ENCODE measurements at regions not wholly inside any gene's neighbourhood (a gene's known extent, or its start where the extent isn't known, plus 50 kb on each side); places are given as distances from the start of the nearest gene placed in this dataset.

DNA sequence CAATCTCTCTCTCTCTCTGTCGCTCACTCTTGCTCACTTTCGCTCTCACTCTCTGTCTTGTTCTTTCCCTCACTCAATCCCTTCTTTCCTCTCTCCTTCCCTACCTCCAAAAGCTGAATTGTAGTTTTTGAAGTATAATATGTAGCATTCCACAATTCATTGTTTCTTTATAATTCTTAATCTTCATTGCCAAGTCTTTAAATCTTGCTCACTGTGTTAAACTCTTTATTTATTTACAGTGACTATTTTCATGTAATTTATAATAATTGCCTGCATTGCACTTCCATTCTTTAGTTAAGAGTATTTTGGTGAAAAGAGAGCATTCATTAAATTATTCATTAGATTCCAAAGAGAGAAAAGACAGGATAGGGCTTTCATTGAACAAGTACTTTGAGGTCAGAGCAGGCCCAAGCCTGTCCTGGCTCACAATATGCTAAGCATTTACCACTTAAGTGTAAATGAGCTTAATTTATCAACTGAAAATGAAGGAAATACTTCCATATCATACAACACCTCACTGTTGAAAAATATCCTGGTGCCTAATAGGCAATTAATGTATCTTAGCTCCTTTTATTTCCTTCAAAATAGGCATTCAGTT is 257.4 kb upstream of the SLITRK1 start:
- H3K27ac ChIP-seq (ENCODE audit: low read length in 2 of 2) = no peak overlapping the region
- no peaks in the 10 kb centered on the region for H3K27me3 ChIP-seq (replicated peaks in 1 of 4; ENCODE audit: control extremely low read depth in 1 of 4, control insufficient read depth in 3 of 4, insufficient read depth in 4 of 4, low read length in 3 of 4)
- intact Hi-C loops (cut with micrococcal nuclease) = no loop called here
- POLR2A ChIA-PET = no interaction called here
- Mint-ChIP-seq H3K27me3 (no peaks in the 10 kb centered on the region), H3K9me3 (ENCODE audit: insufficient read depth) (no peaks in the 10 kb centered on the region), H3K27ac (no peak overlapping the region), H3K4me1 (peaks cover 10% of the 10 kb centered on the region), H3K4me3 (no peak overlapping the region)
- H3K9ac ChIP-seq (ENCODE audit: low read length) = no peak overlapping the region
- peaks cover 9 to 10% of the 10 kb centered on the region in 2 donors for H3K4me1 ChIP-seq (ENCODE audit: control insufficient read depth in 2 of 2, insufficient read depth in 2 of 2, low read length in 2 of 2)
- H4K20me1 ChIP-seq (ENCODE audit: control insufficient read depth, insufficient read depth, low read length, poor library complexity, severe bottlenecking) = no peaks in the 10 kb centered on the region
- no peaks in the 10 kb centered on the region for H3K36me3 ChIP-seq (replicated peaks in 1 of 2; ENCODE audit: control extremely low read depth in 1 of 2, control insufficient read depth in 1 of 2, extremely low read depth in 1 of 2, insufficient read depth in 2 of 2, low read length in 1 of 2)
- CTCF ChIA-PET = no interaction called here
- no CpG with 5 or more reads among the region's 2 CpGs for WGBS (ENCODE audit: insufficient coverage)
- TF ChIP-seq, protein P1, sequence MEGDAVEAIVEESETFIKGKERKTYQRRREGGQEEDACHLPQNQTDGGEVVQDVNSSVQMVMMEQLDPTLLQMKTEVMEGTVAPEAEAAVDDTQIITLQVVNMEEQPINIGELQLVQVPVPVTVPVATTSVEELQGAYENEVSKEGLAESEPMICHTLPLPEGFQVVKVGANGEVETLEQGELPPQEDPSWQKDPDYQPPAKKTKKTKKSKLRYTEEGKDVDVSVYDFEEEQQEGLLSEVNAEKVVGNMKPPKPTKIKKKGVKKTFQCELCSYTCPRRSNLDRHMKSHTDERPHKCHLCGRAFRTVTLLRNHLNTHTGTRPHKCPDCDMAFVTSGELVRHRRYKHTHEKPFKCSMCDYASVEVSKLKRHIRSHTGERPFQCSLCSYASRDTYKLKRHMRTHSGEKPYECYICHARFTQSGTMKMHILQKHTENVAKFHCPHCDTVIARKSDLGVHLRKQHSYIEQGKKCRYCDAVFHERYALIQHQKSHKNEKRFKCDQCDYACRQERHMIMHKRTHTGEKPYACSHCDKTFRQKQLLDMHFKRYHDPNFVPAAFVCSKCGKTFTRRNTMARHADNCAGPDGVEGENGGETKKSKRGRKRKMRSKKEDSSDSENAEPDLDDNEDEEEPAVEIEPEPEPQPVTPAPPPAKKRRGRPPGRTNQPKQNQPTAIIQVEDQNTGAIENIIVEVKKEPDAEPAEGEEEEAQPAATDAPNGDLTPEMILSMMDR (IDR thresholded peaks at IDR 0.05) = no peak
- TF ChIP-seq EZH2 (IDR thresholded peaks at IDR 0.05; ENCODE audit: borderline replicate concordance, insufficient read depth, low read depth, low read length, poor library complexity, severe bottlenecking) = no peak
- no peak overlapping the region for H3K4me2 ChIP-seq (replicated peaks; ENCODE audit: low read depth, low read length, poor library complexity, severe bottlenecking)
- no peak for ATAC-seq (ENCODE audit: low read depth)
- no peak for DNase-seq
- no peak overlapping the region for H3K4me3 ChIP-seq (ENCODE audit: control extremely low read depth in 1 of 5, extremely low read depth in 1 of 5, insufficient read depth in 1 of 5, low read depth in 2 of 5, low read length in 4 of 5)
- H3K79me2 ChIP-seq (ENCODE audit: control insufficient read depth, insufficient read depth, low read length) = no peaks in the 10 kb centered on the region
- no peak overlapping the region for H2AFZ ChIP-seq (ENCODE audit: insufficient read depth, low read depth, low read length, poor library complexity, severe bottlenecking)
- H3K9me3 ChIP-seq (ENCODE audit: control extremely low read depth in 1 of 3, control insufficient read depth in 2 of 3, insufficient read depth in 1 of 3, low read length in 2 of 3) = no peaks in the 10 kb centered on the region

DNA sequence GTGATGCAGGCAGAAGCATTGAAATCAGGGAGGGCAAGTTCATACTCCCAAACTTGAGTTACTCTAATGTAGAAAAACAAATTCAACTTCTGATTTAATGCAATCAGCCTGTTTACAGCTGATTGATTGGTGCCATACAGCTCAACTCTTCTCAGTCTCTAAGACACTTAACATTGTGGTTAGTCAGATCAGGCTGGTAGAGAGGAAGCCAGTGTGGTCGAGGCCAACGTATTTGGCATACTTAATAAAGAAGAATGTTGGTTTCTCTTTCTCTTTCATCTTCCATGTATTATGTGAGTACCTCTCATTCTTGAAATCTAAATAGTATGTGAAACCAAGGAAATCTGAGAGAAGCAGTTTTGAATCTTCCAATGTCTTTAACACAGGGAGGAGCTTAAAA is 255.0 kb upstream of the SLITRK1 start:
- intact Hi-C loops (cut with micrococcal nuclease) = no loop called here
- no peaks in the 10 kb centered on the region for H3K9me3 ChIP-seq (ENCODE audit: control extremely low read depth in 1 of 3, control insufficient read depth in 2 of 3, insufficient read depth in 1 of 3, low read length in 2 of 3)
- H3K27ac ChIP-seq (ENCODE audit: low read length in 2 of 2) = peak overlapping the region in 1 of 2 donors; percentile 42
- ATAC-seq (ENCODE audit: low read depth) (peak; percentile 41), DNase-seq (peak; percentile 29)
- Mint-ChIP-seq H3K27ac (no peak overlapping the region), H3K4me1 (peaks cover 10% of the 10 kb centered on the region), H3K4me3 (peak overlapping the region; percentile 2), H3K27me3 (no peaks in the 10 kb centered on the region), H3K9me3 (ENCODE audit: insufficient read depth) (no peaks in the 10 kb centered on the region)
- peak overlapping the region; percentile 72 for H2AFZ ChIP-seq (ENCODE audit: insufficient read depth, low read depth, low read length, poor library complexity, severe bottlenecking)
- no CpG with 5 or more reads among the region's 2 CpGs for WGBS (ENCODE audit: insufficient coverage)
- no peak for TF ChIP-seq EZH2 (IDR thresholded peaks at IDR 0.05; ENCODE audit: borderline replicate concordance, insufficient read depth, low read depth, low read length, poor library complexity, severe bottlenecking)
- TF ChIP-seq, protein P1 (IDR thresholded peaks at IDR 0.05) = no peak
- peak overlapping the region in 1 of 5 experiments; percentile 45 for H3K4me3 ChIP-seq (ENCODE audit: control extremely low read depth in 1 of 5, extremely low read depth in 1 of 5, insufficient read depth in 1 of 5, low read depth in 2 of 5, low read length in 4 of 5)
- peak overlapping the region; percentile 54 for H3K4me2 ChIP-seq (replicated peaks; ENCODE audit: low read depth, low read length, poor library complexity, severe bottlenecking)
- H3K79me2 ChIP-seq (ENCODE audit: control insufficient read depth, insufficient read depth, low read length) = no peaks in the 10 kb centered on the region
- no peaks in the 10 kb centered on the region for H4K20me1 ChIP-seq (ENCODE audit: control insufficient read depth, insufficient read depth, low read length, poor library complexity, severe bottlenecking)
- no peaks in the 10 kb centered on the region for H3K36me3 ChIP-seq (replicated peaks in 1 of 2; ENCODE audit: control extremely low read depth in 1 of 2, control insufficient read depth in 1 of 2, extremely low read depth in 1 of 2, insufficient read depth in 2 of 2, low read length in 1 of 2)
- H3K4me1 ChIP-seq (ENCODE audit: control insufficient read depth in 2 of 2, insufficient read depth in 2 of 2, low read length in 2 of 2) = peaks cover 9 to 10% of the 10 kb centered on the region in 2 donors
- H3K9ac ChIP-seq (ENCODE audit: low read length) = peak overlapping the region; percentile 48
- CTCF ChIA-PET = no interaction called here
- no peaks in the 10 kb centered on the region for H3K27me3 ChIP-seq (replicated peaks in 1 of 4; ENCODE audit: control extremely low read depth in 1 of 4, control insufficient read depth in 3 of 4, insufficient read depth in 4 of 4, low read length in 3 of 4)
- POLR2A ChIA-PET = no interaction called here

All from B cell (primary cell).